DOHH2 (cell line): ENCODE measurements at regions not wholly inside any gene's neighbourhood (a gene's known extent, or its start where the extent isn't known, plus 50 kb on each side); places are given as distances from the start of the nearest gene placed in this dataset.

Experiments used
- H3F3A ChIP-seq: fragments of 200-600 bp; sonication (generic), shearing (Covaris generic); 2 replicates; pipeline ENCODE4 v1.6.0; 2016; ENCODE audit warnings: antibody characterized with exemption, mild to moderate bottlenecking; ENCODE audit not compliant: control insufficient read depth, insufficient read depth
- H3K27ac ChIP-seq: fragments of 200-600 bp; sonication (generic); 2 replicates; pipeline ENCODE4 v1.5.1; 2014; ENCODE audit warnings: low read depth, mild to moderate bottlenecking, low read length, moderate library complexity
- H3K27me3 ChIP-seq: fragments of 200-600 bp; sonication (generic); 2 replicates; pipeline ENCODE4 v1.6.1; 2014; ENCODE audit warnings: mild to moderate bottlenecking, low read length, mixed read lengths; ENCODE audit not compliant: control insufficient read depth
- H3K36me3 ChIP-seq: fragments of 200-600 bp; sonication (generic); 2 replicates; pipeline ENCODE4 v1.6.1; 2014; ENCODE audit warnings: mild to moderate bottlenecking, low read length, moderate library complexity, mixed read lengths; ENCODE audit not compliant: control insufficient read depth
- H3K4me1 ChIP-seq: fragments of 200-600 bp; sonication (generic); 2 replicates; pipeline ENCODE4 v1.6.1; 2014; ENCODE audit warnings: mild to moderate bottlenecking, low read length, mixed read lengths; ENCODE audit not compliant: control insufficient read depth
- H3K4me2 ChIP-seq: fragments of 200-600 bp; sonication (generic); 2 replicates; pipeline ENCODE4 v1.6.0; 2014; ENCODE audit warnings: mild to moderate bottlenecking, low read length, moderate library complexity
- H3K4me3 ChIP-seq: fragments of 200-600 bp; sonication (generic); 2 replicates; pipeline ENCODE4 v1.5.1; 2014; ENCODE audit warnings: mild to moderate bottlenecking, low read length, mixed read lengths
- H3K79me2 ChIP-seq: fragments of 200-600 bp; sonication (generic); 2 replicates; pipeline ENCODE4 v1.6.1; 2014; ENCODE audit warnings: mild to moderate bottlenecking, low read length, mixed read lengths; ENCODE audit not compliant: control insufficient read depth
- H3K9me2 ChIP-seq: fragments of 200-600 bp; sonication (generic); replicated peaks from 2 replicates; pipeline ENCODE4 v1.6.1; 2014; ENCODE audit warnings: mild to moderate bottlenecking, low read length, mixed read lengths; ENCODE audit not compliant: control insufficient read depth
- H3K9me3 ChIP-seq: fragments of 200-600 bp; sonication (generic); 2 replicates; pipeline ENCODE4 v1.6.1; 2014; ENCODE audit warnings: antibody characterized with exemption, low read length, mixed read lengths; ENCODE audit not compliant: control insufficient read depth, insufficient read depth
- H4K20me1 ChIP-seq: fragments of 200-600 bp; sonication (generic); 2 replicates; pipeline ENCODE4 v1.6.0; 2014; ENCODE audit warnings: low read depth, mild to moderate bottlenecking, antibody characterized with exemption, low read length, moderate library complexity; ENCODE audit not compliant: control insufficient read depth, insufficient read depth
- EZH2phosphoT487 ChIP-seq: fragments of 200-600 bp; sonication (generic); IDR thresholded peaks from 2 replicates; pipeline ENCODE4 v1.6.1; 2017; ENCODE audit warnings: borderline replicate concordance, mild to moderate bottlenecking, antibody characterized with exemption, low read length, moderate library complexity, mixed read lengths
- TF ChIP-seq, protein P1 (sequence below): fragments of 200-600 bp; sonication (generic); IDR thresholded peaks from one replicate; pipeline ENCODE4 v1.5.1; 2014; ENCODE audit warnings: antibody characterized with exemption, mild to moderate bottlenecking, low read depth, low read length; ENCODE audit not compliant: poor library complexity, severe bottlenecking

DNA sequence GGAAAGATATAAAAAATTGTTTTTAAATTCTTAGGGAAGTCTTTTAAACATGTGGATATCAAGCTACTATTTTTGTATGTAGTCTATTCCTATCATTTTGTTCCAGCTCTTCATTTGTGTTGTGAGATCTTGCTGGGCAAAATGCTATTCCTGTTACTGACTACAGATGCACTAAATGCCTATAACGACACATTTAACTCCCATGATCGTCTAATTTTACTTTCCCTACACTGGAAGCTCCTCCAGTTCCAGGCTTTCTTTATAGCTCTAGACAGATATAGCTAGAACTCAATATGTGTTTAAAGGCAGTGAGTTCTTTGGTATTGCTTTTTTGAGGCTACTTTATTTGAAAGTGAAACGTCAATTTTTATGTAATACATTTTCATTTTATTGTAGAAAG lies 971.5 kb upstream of the CITED2 start:
- H3K79me2 ChIP-seq, result no peaks in the 10 kb centered on the region
- no peaks in the 10 kb centered on the region for H3K4me1 ChIP-seq
- no peaks in the 10 kb centered on the region for H3K9me2 ChIP-seq
- H3K27me3 ChIP-seq, result no peaks in the 10 kb centered on the region
- H3K4me3 ChIP-seq, result no peak overlapping the region
- H3K36me3 ChIP-seq, result no peaks in the 10 kb centered on the region
- H3F3A ChIP-seq, result no peaks in the 10 kb centered on the region
- H3K27ac ChIP-seq, result no peak overlapping the region
- H4K20me1 ChIP-seq, result no peaks in the 10 kb centered on the region
- TF ChIP-seq, protein P1, sequence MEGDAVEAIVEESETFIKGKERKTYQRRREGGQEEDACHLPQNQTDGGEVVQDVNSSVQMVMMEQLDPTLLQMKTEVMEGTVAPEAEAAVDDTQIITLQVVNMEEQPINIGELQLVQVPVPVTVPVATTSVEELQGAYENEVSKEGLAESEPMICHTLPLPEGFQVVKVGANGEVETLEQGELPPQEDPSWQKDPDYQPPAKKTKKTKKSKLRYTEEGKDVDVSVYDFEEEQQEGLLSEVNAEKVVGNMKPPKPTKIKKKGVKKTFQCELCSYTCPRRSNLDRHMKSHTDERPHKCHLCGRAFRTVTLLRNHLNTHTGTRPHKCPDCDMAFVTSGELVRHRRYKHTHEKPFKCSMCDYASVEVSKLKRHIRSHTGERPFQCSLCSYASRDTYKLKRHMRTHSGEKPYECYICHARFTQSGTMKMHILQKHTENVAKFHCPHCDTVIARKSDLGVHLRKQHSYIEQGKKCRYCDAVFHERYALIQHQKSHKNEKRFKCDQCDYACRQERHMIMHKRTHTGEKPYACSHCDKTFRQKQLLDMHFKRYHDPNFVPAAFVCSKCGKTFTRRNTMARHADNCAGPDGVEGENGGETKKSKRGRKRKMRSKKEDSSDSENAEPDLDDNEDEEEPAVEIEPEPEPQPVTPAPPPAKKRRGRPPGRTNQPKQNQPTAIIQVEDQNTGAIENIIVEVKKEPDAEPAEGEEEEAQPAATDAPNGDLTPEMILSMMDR, result no peak
- TF ChIP-seq EZH2phosphoT487, result no peak
- no peaks in the 10 kb centered on the region for H3K9me3 ChIP-seq
- H3K4me2 ChIP-seq, result no peak overlapping the region

DNA sequence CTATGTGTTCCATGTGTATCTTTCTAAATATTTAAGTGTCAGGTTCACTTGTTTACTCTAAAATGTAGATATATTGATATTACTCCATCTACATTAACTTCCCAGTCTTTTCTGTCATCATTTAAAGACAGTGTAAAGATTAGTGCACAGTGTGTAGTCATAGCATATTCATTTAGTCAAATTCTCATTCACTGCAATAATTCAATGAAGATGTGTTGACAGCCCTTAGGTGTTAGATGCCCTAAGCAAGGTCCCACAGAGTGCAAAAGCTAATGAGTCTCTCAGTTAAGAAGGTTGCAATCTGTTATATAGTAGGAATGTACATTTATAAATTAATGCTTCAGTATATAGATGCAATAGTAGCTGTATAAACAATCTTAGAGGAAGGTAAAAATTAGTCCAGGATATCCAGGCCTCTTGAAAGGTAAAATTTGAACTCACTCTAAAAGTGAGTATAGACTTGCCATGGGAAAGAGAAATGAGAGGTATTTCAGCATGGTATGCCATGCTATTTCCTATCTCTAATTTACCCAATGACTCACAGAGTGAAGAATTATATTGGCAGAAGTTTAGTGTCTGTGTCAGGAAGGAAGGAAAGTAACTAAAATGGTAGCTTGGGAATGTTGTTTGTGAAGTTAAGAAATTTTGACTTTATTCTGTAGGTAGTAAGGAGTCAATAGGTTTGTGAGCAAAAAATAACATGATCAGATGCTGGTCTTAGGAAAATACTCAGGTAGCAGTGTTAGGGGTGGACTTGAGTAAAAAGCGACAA lies 969.9 kb upstream of the CITED2 start:
- Histone ChIP-seq H3K4me3 (no peak overlapping the region), H3K27ac (no peak overlapping the region), H3K4me2 (no peak overlapping the region)

DNA sequence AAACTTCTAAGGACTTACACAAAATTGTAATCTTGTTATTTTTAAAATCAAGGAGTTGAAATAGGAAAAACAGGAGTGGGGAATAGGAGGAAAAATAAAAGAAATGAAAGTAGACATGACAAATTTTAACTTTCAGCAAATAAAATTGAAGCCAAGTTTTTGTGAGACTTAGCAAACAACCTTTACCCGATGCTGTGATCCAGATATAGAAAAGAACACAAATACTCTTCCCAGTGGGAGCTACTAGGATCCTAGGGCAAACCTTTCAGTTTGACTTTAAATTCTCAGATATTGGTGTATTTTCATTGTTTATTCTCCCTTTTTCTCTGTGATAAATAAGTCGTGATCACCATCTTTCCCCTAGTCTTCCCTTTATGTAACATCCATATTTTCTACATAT lies 968.7 kb upstream of the CITED2 start:
- Histone ChIP-seq H3K27me3 (no peaks in the 10 kb centered on the region), H3K9me3 (no peaks in the 10 kb centered on the region)
- TF ChIP-seq, protein P1, result no peak
- TF ChIP-seq EZH2phosphoT487, result no peak

More for the DNA sequence above, 969.9 kb upstream of the CITED2 start:
- no peak for TF ChIP-seq EZH2phosphoT487
- TF ChIP-seq, protein P1, result no peak
- no peaks in the 10 kb centered on the region for H3K4me1 ChIP-seq
- no peaks in the 10 kb centered on the region for H3F3A ChIP-seq
- H3K36me3 ChIP-seq, result no peaks in the 10 kb centered on the region
- H3K27me3 ChIP-seq, result no peaks in the 10 kb centered on the region
- no peaks in the 10 kb centered on the region for H3K9me2 ChIP-seq
- H3K79me2 ChIP-seq, result no peaks in the 10 kb centered on the region
- no peaks in the 10 kb centered on the region for H4K20me1 ChIP-seq
- H3K9me3 ChIP-seq, result no peaks in the 10 kb centered on the region

More for the DNA sequence above, 968.7 kb upstream of the CITED2 start:
- Histone ChIP-seq H3K79me2 (no peaks in the 10 kb centered on the region), H3K4me1 (no peaks in the 10 kb centered on the region), H3K27ac (no peak overlapping the region), H3K4me2 (no peak overlapping the region), H3K4me3 (no peak overlapping the region), H3K9me2 (no peaks in the 10 kb centered on the region), H4K20me1 (no peaks in the 10 kb centered on the region), H3K36me3 (no peaks in the 10 kb centered on the region), H3F3A (no peaks in the 10 kb centered on the region)
